Keratinocyte (primary cell): ENCODE measurements at regions not wholly inside any gene's neighbourhood (a gene's known extent, or its start where the extent isn't known, plus 50 kb on each side); places are given as distances from the start of the nearest gene placed in this dataset.

Experiments
- EZH2 ChIP-seq: IDR thresholded peaks from one replicate; pipeline ENCODE4 v1.6.1; 2012; ENCODE audit warnings: inconsistent platforms, mild to moderate bottlenecking, low read length, moderate library complexity
- TF ChIP-seq, protein P1 (sequence below), 3 experiments: IDR thresholded peaks in 1 of 3; conservative IDR thresholded peaks in 1 of 3; optimal IDR thresholded peaks in 1 of 3; 2 replicates in 2 of 3; 3 replicates in 1 of 3; pipeline versions ENCODE3 to v1.5.1; 2011; ENCODE audit warnings: low read length in 3 of 3, mild to moderate bottlenecking in 3 of 3, moderate library complexity in 2 of 3, control low read depth in 1 of 3, inconsistent platforms in 1 of 3; ENCODE audit not compliant: insufficient read depth in 2 of 3; ENCODE audit errors: extremely low read depth in 1 of 3

DNA sequence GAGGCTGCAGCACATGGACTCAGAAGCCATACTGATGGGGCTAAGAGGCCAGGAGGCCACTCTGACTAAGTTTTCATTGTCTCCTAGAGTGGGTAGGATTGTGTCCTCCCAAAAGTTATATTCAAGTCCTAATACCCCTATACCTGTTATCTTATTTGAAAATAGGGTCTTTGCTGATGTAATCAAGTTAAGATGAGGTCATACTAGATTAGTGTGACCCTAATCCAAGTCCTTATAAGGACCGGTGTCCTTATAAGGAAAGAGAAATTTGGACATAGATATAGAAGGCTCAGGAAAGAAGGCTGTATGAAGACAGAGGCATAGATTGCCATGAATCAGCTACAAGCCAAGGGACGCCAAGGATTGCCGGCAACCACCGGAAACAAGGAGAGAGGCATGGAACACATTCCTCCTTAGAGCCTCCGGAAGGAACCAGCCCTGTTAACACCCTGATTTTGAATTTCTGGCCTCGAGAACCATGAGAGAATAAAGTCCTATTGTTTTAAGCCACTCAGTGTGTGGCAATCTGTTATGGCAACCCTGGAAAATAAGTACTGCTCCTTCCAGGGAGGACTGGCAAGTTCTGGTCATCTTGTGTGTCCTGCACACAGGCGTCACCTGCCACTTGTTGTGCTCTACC is 157.0 kb downstream of the EMX2 start:
- TF ChIP-seq, protein P1, sequence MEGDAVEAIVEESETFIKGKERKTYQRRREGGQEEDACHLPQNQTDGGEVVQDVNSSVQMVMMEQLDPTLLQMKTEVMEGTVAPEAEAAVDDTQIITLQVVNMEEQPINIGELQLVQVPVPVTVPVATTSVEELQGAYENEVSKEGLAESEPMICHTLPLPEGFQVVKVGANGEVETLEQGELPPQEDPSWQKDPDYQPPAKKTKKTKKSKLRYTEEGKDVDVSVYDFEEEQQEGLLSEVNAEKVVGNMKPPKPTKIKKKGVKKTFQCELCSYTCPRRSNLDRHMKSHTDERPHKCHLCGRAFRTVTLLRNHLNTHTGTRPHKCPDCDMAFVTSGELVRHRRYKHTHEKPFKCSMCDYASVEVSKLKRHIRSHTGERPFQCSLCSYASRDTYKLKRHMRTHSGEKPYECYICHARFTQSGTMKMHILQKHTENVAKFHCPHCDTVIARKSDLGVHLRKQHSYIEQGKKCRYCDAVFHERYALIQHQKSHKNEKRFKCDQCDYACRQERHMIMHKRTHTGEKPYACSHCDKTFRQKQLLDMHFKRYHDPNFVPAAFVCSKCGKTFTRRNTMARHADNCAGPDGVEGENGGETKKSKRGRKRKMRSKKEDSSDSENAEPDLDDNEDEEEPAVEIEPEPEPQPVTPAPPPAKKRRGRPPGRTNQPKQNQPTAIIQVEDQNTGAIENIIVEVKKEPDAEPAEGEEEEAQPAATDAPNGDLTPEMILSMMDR (optimal IDR thresholded peaks at IDR 0.05 in 1 of 3, IDR thresholded peaks at IDR 0.05 in 1 of 3, conservative IDR thresholded peaks at IDR 0.05 in 1 of 3; ENCODE audit: extremely low read depth in 1 of 3, insufficient read depth in 2 of 3, low read length in 3 of 3), result no peak
- TF ChIP-seq EZH2, result no peak
